HL-60 (cell line): ENCODE measurements at regions not wholly inside any gene's neighbourhood (a gene's known extent, or its start where the extent isn't known, plus 50 kb on each side); places are given as distances from the start of the nearest gene placed in this dataset.

Experiments
- DNase-seq, 2 experiments: peaks; one replicate each; pipeline ENCODE4 v3.0.0-alpha.2; 2010 to 2020; ENCODE audit warnings: low read depth in 1 of 2, low spot score in 1 of 2
- H3K27ac ChIP-seq: fragments of 250-450 bp; sonication (Bioruptor Pico); replicated peaks from 2 replicates; pipeline ENCODE4 v1.5.1; 2020; ENCODE audit warnings: mild to moderate bottlenecking, moderate library complexity
- H3K27me3 ChIP-seq: fragments of 250-450 bp; sonication (Bioruptor Pico); 2 replicates; pipeline ENCODE4 v1.5.1; 2021; ENCODE audit warnings: mild to moderate bottlenecking, moderate library complexity; ENCODE audit not compliant: insufficient read depth, poor library complexity, severe bottlenecking
- H3K4me3 ChIP-seq: replicated peaks from 2 replicates; pipeline ENCODE4 v1.5.1; 2011; ENCODE audit warnings: mild to moderate bottlenecking, control low read depth, low read length; ENCODE audit not compliant: insufficient read depth
- CTCF ChIP-seq: IDR thresholded peaks from one replicate; pipeline ENCODE4 v1.5.1; 2011; ENCODE audit warnings: low read length, control low read depth, inconsistent platforms; ENCODE audit not compliant: insufficient read depth
- GABPA ChIP-seq: IDR thresholded peaks from 2 replicates; pipeline ENCODE4 v1.6.1; 2012; ENCODE audit warnings: low read depth
- POLR2AphosphoS5 ChIP-seq: IDR thresholded peaks from 2 replicates; pipeline ENCODE4 v1.6.1; 2012; ENCODE audit warnings: low read depth
- REST ChIP-seq: IDR thresholded peaks from 2 replicates; pipeline ENCODE4 v1.6.1; 2012; ENCODE audit warnings: low read depth; ENCODE audit not compliant: insufficient replicate concordance
- SPI1 ChIP-seq: IDR thresholded peaks from 2 replicates; pipeline ENCODE4 v1.6.1; 2012; ENCODE audit warnings: low read depth, mild to moderate bottlenecking, borderline replicate concordance

- H3K27ac ChIP-seq: no peak overlapping the region
- no peaks in the 10 kb centered on the region for H3K27me3 ChIP-seq
- H3K4me3 ChIP-seq: no peak overlapping the region
- no peak for DNase-seq
- no peak for TF ChIP-seq GABPA
- no peak for TF ChIP-seq REST
- no peak for TF ChIP-seq POLR2AphosphoS5
- TF ChIP-seq CTCF: no peak
- TF ChIP-seq SPI1: no peak
These were observed 139.0 kb upstream of the GDF10 start for GRCh38 chr10:47160967-47161366.

GRCh38 chr10:47161465-47161864, 138.5 kb upstream of the GDF10 start:
- no peak overlapping the region for H3K27ac ChIP-seq
- DNase-seq: no peak
- TF ChIP-seq SPI1: no peak
- TF ChIP-seq CTCF: no peak
- no peak for TF ChIP-seq GABPA

GRCh38 chr10:47164126-47164799, 135.7 kb upstream of the GDF10 start:
- no peak for TF ChIP-seq POLR2AphosphoS5

More at GRCh38 chr10:47161465-47161864, 138.5 kb upstream of the GDF10 start:
- H3K27me3 ChIP-seq: no peaks in the 10 kb centered on the region
- no peak overlapping the region for H3K4me3 ChIP-seq

GRCh38 chr10:47164800-47165128, 135.2 kb upstream of the GDF10 start:
- Histone ChIP-seq H3K4me3 (no peak overlapping the region), H3K27ac (no peak overlapping the region), H3K27me3 (no peaks in the 10 kb centered on the region)
- DNase-seq: no peak
- TF ChIP-seq REST: no peak
- no peak for TF ChIP-seq GABPA
- TF ChIP-seq CTCF: no peak
- TF ChIP-seq SPI1: no peak
- TF ChIP-seq POLR2AphosphoS5: no peak

More at GRCh38 chr10:47164126-47164799, 135.7 kb upstream of the GDF10 start:
- no peak for DNase-seq
- Histone ChIP-seq H3K27me3 (no peaks in the 10 kb centered on the region), H3K27ac (no peak overlapping the region), H3K4me3 (no peak overlapping the region)
